Upper lobe of left lung (tissue), 6 donors: ENCODE measurements at regions not wholly inside any gene's neighbourhood (a gene's known extent, or its start where the extent isn't known, plus 50 kb on each side); places are given as distances from the start of the nearest gene placed in this dataset.

Experiments
- ATAC-seq, 2 donors: fragments of 200-7000 bp; cut with Tn5 transposase; one replicate each; pipeline ENCODE4 v1.9.1; 2022; ENCODE audit warnings: mild to moderate bottlenecking in 2 of 2, moderate library complexity in 2 of 2; ENCODE audit not compliant: low FRiP score in 2 of 2
- DNase-seq, 2 donors: peaks; one replicate each; pipeline ENCODE4 v3.0.0-alpha.2; 2019 to 2020
- H3K27ac ChIP-seq, 4 donors: fragments of 200-600 bp; sonication (generic); one replicate each; pipeline ENCODE4 v1.5.1; 2016 to 2019
- H3K27me3 ChIP-seq, 4 donors: fragments of 200-600 bp; sonication (generic); one replicate each; pipeline ENCODE4 v1.5.1; 2017 to 2019
- H3K36me3 ChIP-seq, 4 donors: fragments of 200-600 bp; sonication (generic); one replicate each; pipeline ENCODE4 v1.5.1; 2016 to 2019
- H3K4me1 ChIP-seq, 4 donors: fragments of 200-600 bp; sonication (generic); one replicate each; pipeline ENCODE4 v1.5.1; 2018 to 2019
- H3K4me3 ChIP-seq, 4 donors: fragments of 200-600 bp; sonication (generic); one replicate each; pipeline ENCODE4 v1.5.1; 2017 to 2019; ENCODE audit warnings: mild to moderate bottlenecking in 2 of 4, moderate library complexity in 1 of 4
- H3K9me3 ChIP-seq, 4 donors: fragments of 200-600 bp; sonication (generic); one replicate each; pipeline ENCODE4 v1.5.1; 2018 to 2019
- EP300 ChIP-seq, 4 donors: sonication (generic); formaldehyde crosslinking; IDR thresholded peaks; one replicate each; pipeline ENCODE4 v1.5.1; 2017; ENCODE audit warnings: antibody characterized with exemption in 4 of 4, control low read depth in 2 of 4
- POLR2A ChIP-seq, 4 donors: fragments of 450-650 bp; IDR thresholded peaks; one replicate each; pipeline ENCODE4 v1.5.1; 2016 to 2017; ENCODE audit warnings: antibody characterized with exemption in 4 of 4, mild to moderate bottlenecking in 2 of 4
- POLR2AphosphoS5 ChIP-seq, 2 donors: sonication (generic); formaldehyde crosslinking; IDR thresholded peaks; one replicate each; pipeline ENCODE4 v1.5.1; 2017; ENCODE audit warnings: antibody characterized with exemption in 2 of 2
- WGBS, 2 donors: methylation state at CpG; one replicate each; pipeline ENCODE4 v1.1.5; 2017 to 2018; 5-methylcytosine and 5-hydroxymethylcytosine counted together
- TF ChIP-seq, protein P1 (sequence below), 6 experiments: fragments of 450-650 bp in 4 of 6; fragments of 200-600 bp in 2 of 6; sonication (generic) in 2 of 6; IDR thresholded peaks; one replicate each; pipeline ENCODE4 v1.5.1; 2016 to 2019; ENCODE audit warnings: antibody characterized with exemption in 6 of 6
- donor health status: DM: no; HTN: no; CAD: no; lungs with moderate emphysema.
- donor health status: DM: no; HTN: yes; CAD: no; lungs with severe emphysema.

GRCh38 chr15:81471151-81471550, 97.1 kb upstream of the TMC3 start:
- DNase-seq: no peak
- no peak overlapping the region for H3K4me3 ChIP-seq
- no peaks in the 10 kb centered on the region for H3K36me3 ChIP-seq
- no peaks in the 10 kb centered on the region for H3K4me1 ChIP-seq
- H3K27ac ChIP-seq: no peak overlapping the region
- H3K9me3 ChIP-seq: no peaks in the 10 kb centered on the region
- WGBS, 2 donors: 65 to 68% methylated on average over 2 of the region's 2 CpGs
- TF ChIP-seq EP300 (IDR thresholded peaks at IDR 0.05): no peak
- no peak for TF ChIP-seq POLR2A (IDR thresholded peaks at IDR 0.05)
- TF ChIP-seq, protein P1, sequence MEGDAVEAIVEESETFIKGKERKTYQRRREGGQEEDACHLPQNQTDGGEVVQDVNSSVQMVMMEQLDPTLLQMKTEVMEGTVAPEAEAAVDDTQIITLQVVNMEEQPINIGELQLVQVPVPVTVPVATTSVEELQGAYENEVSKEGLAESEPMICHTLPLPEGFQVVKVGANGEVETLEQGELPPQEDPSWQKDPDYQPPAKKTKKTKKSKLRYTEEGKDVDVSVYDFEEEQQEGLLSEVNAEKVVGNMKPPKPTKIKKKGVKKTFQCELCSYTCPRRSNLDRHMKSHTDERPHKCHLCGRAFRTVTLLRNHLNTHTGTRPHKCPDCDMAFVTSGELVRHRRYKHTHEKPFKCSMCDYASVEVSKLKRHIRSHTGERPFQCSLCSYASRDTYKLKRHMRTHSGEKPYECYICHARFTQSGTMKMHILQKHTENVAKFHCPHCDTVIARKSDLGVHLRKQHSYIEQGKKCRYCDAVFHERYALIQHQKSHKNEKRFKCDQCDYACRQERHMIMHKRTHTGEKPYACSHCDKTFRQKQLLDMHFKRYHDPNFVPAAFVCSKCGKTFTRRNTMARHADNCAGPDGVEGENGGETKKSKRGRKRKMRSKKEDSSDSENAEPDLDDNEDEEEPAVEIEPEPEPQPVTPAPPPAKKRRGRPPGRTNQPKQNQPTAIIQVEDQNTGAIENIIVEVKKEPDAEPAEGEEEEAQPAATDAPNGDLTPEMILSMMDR (IDR thresholded peaks at IDR 0.05): no peak
- TF ChIP-seq POLR2AphosphoS5 (IDR thresholded peaks at IDR 0.05): no peak
- ATAC-seq: no peak
- H3K27me3 ChIP-seq: no peaks in the 10 kb centered on the region

- Histone ChIP-seq H3K4me1 (no peaks in the 10 kb centered on the region), H3K9me3 (peaks cover 0 to 9% (median 4%) of the 10 kb centered on the region in 4 donors), H3K36me3 (no peaks in the 10 kb centered on the region), H3K4me3 (no peak overlapping the region), H3K27ac (no peak overlapping the region), H3K27me3 (no peaks in the 10 kb centered on the region)
- TF ChIP-seq EP300 (IDR thresholded peaks at IDR 0.05): no peak
- TF ChIP-seq, protein P1 (IDR thresholded peaks at IDR 0.05): no peak
- TF ChIP-seq POLR2AphosphoS5 (IDR thresholded peaks at IDR 0.05): no peak
- TF ChIP-seq POLR2A (IDR thresholded peaks at IDR 0.05): no peak
- 75 to 78% methylated on average over 5 of the region's 5 CpGs for WGBS, 2 donors
- no peak for ATAC-seq
- no peak for DNase-seq
Measured at GRCh38 chr15:81469154-81469553, 95.1 kb upstream of the TMC3 start.

DNA sequence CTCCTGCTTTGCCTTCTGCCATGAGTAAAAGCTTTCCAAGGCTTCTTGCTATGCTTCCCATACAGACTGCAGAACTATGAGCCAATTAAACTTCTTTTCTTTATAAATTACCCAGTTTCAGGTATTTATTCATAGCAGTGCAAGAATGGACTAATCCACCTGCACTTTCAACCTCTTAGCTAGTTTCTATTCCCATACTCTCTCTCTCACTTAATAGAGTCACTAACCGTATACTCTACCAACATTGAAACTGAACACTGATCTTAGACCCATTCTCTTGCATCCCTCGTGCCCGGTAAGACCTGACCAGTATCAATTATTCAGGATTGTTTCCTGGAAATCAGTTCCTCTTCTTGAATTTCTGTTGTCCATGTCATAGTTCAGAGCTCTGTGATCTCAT, 92.7 kb upstream of the TMC3 start:
- Histone ChIP-seq H3K4me3 (no peak overlapping the region), H3K4me1 (no peaks in the 10 kb centered on the region), H3K27me3 (no peaks in the 10 kb centered on the region), H3K9me3 (peaks cover 0 to 11% (median 4%) of the 10 kb centered on the region in 4 donors), H3K27ac (no peak overlapping the region), H3K36me3 (no peaks in the 10 kb centered on the region)
- TF ChIP-seq, protein P1 (IDR thresholded peaks at IDR 0.05): no peak
- TF ChIP-seq EP300 (IDR thresholded peaks at IDR 0.05) (no peak), POLR2A (IDR thresholded peaks at IDR 0.05) (no peak), POLR2AphosphoS5 (IDR thresholded peaks at IDR 0.05) (no peak)
- DNase-seq (no peak), ATAC-seq (no peak)
- 65 to 86% methylated on average over 3 of the region's 3 CpGs for WGBS, 2 donors

GRCh38 chr15:81454024-81454423, 80.0 kb upstream of the TMC3 start:
- no peak for ATAC-seq
- DNase-seq: no peak
- peaks cover 0 to 6% (median 1%) of the 10 kb centered on the region in 4 donors for H3K9me3 ChIP-seq
- 49 to 62% methylated on average over 1 of the region's 1 CpG for WGBS, 2 donors
- no peaks in the 10 kb centered on the region for H3K4me1 ChIP-seq
- no peaks in the 10 kb centered on the region for H3K36me3 ChIP-seq
- TF ChIP-seq POLR2AphosphoS5 (IDR thresholded peaks at IDR 0.05): no peak
- no peak for TF ChIP-seq POLR2A (IDR thresholded peaks at IDR 0.05)
- TF ChIP-seq, protein P1 (IDR thresholded peaks at IDR 0.05): no peak
- no peak for TF ChIP-seq EP300 (IDR thresholded peaks at IDR 0.05)
- H3K4me3 ChIP-seq: no peak overlapping the region
- H3K27ac ChIP-seq: no peak overlapping the region
- no peaks in the 10 kb centered on the region for H3K27me3 ChIP-seq

DNA sequence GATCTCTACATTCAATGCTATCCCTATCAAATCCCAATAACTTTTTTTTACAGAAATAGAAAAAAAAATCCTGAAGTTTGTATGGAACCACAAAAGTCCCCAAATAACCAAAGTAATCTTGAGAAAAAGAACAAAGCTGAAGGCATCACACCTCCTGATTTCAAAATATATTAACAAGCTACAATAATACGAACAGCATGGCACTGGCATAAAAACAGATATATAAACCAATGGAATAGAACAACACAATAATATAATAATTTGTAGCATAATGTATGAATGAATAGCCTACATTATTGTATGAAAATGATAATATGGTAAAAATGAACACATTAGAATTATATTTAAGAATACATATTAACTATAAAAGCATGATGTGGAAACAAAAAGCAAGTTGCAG, 76.7 kb upstream of the TMC3 start:
- Histone ChIP-seq H3K27me3 (no peaks in the 10 kb centered on the region), H3K4me1 (no peaks in the 10 kb centered on the region), H3K4me3 (no peak overlapping the region), H3K36me3 (no peaks in the 10 kb centered on the region), H3K9me3 (peaks cover 0 to 6% (median 3%) of the 10 kb centered on the region in 4 donors), H3K27ac (no peak overlapping the region)
- 97 to 98% methylated on average over 1 of the region's 1 CpG for WGBS, 2 donors
- TF ChIP-seq, protein P1 (IDR thresholded peaks at IDR 0.05): no peak
- TF ChIP-seq POLR2A (IDR thresholded peaks at IDR 0.05): no peak
- no peak for TF ChIP-seq POLR2AphosphoS5 (IDR thresholded peaks at IDR 0.05)
- no peak for TF ChIP-seq EP300 (IDR thresholded peaks at IDR 0.05)
- DNase-seq: no peak
- ATAC-seq: no peak
